ENCODE measurements at regions not wholly inside any gene's neighbourhood (a gene's known extent, or its start where the extent isn't known, plus 50 kb on each side); places are given as distances from the start of the nearest gene placed in this dataset.
"Not testable (repeated sequence)": the region's sequence is repeated elsewhere in the genome, so short reads cannot be mapped to it uniquely, and the experiment has no call there.

DNA sequence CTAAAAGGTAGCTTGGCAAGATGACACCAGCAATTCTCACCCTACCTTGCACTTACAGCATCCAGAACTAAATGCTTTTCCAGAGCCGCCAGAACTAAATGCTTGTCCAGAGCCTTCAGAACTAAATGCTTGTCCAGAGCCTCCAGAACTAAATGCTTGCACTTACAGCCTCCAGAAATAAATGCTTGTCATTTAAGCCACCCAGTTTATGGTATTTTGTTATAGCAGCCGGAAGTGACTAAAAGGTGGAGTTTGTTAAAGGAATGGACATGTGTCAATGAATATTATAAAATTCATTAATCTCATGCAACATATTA is 133.5 kb downstream of the GPX5 start:
- DNase-seq = no peak

DNA sequence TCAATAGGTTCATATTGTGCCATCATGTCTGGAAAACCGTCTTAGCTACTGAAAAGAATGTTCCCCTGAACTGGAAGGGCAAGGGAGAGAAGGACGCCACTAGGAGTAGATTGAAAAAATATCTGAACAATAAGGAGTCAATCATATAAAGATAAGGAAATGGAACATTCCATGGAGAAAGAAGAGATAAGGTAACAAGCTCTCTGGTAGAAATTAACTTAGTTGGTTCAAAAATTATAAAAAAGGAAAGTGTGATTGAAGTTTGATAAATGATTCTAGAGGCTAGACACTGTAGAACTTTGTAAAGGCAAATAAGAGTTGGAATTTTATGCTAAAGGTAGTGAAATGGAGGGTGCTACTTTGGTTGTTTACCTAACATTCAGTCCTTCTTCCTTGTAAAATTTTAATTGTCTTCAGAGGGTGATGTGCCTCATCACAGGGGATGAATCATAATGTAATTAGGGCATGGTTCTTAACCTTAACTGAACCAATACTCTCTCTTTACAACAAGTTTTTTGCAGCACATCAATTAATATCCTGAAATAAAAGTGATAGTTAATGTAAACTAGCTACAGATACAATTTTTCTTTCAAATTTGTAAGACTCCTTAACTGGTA is 135.5 kb downstream of the GPX5 start:
- no peak for DNase-seq

DNA sequence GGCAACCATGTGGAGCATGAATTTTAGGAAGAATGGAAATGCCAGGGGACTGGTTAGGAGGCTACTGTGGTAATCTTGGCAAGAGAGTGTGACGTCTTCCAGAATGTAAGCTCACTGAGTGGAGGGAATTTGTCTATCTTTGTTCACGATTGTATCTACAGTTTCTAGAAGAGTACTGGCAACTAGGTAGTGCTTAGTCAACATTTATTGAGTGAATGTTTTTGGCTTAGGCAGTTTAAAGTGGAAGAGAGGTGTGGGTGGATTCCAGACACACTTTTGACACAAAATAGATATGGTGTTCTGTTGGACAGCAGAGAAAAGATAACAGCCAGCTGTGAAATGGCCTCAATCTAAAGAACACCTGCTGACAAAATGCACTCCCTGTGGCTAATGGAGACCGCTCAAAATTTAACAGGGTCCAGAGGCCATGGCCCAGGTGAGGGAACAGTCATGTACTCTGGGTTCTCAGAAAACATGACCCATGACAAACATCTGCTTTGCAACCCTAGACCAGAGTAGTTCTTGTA is 139.3 kb downstream of the GPX5 start:
- DNase-seq = no peak

DNA sequence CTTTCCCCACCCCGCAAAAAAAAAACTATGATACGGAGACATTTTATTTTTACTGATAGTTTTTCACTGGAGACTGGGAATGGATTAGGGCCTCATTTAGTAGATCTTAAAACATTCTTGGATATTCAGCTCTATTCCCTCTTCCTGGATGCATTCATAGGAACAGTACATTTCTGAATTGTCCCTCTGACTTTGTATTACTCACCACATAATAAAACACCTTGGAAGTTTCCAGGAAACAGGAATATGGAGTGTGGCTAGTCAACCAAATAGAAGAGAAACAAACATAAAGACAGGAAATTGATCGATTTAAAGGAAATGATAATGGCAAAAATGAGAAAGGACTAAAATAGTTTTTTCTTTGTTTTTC is 147.7 kb downstream of the GPX5 start:
- DNase-seq = no peak

DNA sequence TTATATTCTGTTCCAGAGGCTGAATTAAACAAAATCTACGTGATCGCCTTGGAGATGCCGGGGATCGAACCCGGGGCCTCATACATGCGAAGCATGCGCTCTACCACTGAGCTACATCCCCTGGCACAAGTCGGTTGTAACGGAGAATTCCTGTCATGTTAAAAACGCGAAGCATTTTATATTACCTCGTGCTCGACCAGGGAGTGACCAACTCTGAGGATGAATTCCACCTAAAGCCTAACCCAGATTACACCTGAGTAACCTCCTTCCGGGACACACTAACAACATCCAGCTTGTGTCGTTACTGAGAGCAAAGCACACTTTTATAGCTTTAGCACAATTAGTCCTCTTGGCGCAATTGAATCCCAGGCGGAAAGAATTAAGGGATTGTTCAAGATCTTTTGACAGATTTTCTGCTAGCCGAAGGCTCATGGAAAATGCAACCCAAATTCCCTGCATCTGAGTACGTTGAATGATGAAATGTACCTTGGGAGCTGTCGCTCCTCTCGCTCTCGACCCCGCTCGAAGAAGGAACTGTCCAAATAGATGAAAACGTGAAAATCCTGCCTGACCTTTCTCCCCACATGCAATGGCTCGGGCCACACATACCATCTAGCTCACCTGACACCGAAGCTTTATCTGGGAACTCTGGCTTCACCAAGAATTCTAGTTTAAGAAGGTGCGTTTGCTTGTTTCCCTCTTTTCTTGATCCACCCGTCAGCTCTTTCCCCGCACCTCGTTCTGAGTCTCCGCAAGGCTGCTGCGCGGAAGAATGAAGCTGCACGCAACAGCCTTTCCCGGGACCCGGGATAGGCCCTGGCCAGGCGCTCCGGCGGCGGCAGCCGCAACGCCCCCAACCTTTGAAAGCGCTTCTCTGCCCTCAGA is 148.3 kb downstream of the GPX5 start:
- no peak for DNase-seq

DNA sequence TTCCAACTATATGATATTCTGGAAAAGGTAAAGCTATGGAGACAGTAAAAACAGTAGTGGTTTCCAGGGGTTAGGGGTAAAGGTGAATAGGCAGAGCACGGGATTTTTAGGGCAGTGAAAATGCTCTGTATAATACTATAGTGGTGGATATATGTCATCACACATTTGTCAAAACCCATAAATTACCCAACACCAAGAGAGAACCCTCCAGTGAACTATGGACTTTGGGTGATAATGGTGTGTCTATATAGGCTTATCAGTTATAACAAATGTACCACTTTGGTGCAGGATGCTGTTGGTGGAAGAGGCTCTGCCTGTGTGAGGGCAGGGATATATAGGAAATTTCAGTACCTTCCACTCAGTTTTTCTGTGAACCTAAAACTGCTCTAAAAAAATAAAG is 149.9 kb downstream of the GPX5 start:
- no peak for DNase-seq

DNA sequence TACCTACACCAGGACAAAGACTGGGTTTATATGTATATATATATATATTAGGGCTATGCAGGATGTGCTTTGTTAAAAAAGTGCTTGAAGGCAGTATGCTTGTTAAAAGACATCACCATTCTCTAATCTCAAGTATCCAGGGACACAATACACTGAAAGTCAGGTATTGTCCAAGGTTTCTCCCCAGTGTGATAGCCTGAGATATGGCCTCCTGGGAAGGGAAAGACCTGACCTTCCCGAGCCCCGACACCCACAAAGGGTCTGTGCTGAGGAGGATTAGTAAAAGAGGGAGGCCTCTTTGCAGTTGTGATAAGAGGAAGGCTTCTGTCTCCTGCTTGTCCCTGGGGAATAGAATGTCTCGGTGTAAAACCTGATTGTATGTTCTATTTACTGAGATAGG is 156.9 kb downstream of the GPX5 start:
- no peak for DNase-seq

DNA sequence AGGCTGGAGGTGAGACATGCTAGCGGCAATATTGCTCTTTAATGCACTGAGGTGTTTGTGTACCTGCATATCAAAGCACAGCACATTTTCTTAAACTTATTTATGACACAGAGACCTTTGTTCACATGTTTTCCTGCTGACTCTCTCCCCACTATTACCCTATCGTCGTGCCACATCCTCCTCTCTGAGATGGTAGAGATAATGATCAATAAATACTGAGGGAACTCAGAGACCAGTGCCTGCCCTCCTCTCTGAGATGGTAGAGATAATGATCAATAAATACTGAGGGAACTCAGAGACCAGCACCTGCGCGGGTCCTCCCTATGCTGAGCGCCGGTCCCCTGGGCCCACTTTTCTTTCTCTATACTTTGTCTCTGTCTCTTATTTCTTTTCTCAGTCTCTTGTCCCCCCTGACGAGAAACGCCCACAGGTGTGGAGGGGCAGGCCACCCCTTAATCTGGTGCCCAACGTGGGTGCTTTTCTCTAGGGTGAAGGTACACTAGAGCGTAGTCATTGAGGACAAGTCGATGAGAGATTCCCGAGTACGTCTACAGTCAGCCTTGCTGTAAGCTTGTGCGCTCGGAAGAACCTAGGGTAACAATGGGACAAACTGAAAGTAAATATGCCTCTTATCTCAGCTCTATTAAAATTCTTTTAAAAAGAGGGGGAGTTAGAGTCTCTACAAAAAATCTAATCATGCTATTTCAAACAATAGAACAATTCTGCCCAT is 157.4 kb downstream of the GPX5 start:
- not testable (repeated sequence) for DNase-seq

DNA sequence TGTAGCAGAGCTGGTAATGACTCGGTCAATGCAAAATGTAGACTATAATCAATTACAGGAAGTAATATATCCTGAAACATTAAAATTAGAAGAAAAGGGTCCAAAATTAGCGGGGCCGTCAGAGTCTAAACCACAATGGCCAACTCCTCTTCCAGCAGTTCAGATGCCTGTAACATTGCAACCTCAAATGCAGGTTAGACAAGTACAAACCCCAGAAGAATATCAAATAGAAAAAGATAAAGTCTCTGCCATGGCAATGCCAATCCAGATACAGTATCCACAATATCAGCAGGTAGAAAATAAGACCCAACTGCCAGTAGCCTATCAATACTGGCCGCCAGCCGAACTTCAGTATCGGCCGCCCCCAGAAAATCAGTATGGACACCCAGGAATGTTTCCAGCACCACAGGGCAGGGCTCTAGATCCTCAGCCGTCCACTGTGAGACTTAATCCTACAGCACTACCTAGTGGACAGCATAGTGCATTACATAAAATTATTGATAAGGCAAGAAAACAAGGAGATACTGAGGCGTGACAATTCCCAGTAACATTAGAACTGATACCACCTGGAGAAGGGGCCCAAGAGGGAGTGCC is 158.4 kb downstream of the GPX5 start:
- no peak for DNase-seq

DNA sequence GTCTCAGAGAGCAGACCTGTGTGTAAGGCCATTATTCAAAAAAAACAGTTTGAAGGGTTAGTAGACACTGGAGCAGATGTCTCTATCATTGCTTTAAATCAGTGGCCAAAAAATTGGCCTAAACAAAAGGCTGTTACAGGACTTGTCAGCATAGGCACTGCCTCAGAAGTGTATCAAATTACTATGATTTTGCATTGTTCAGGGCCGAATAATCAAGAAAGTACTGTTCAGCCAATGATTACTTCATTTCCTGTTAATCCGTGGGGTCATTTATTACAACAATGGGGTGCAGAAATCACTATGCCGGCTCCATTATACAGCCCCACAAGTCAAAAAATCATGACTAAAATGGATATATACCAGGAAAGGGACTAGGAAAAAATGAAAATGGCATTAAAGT is 160.3 kb downstream of the GPX5 start:
- not testable (repeated sequence) for DNase-seq

DNA sequence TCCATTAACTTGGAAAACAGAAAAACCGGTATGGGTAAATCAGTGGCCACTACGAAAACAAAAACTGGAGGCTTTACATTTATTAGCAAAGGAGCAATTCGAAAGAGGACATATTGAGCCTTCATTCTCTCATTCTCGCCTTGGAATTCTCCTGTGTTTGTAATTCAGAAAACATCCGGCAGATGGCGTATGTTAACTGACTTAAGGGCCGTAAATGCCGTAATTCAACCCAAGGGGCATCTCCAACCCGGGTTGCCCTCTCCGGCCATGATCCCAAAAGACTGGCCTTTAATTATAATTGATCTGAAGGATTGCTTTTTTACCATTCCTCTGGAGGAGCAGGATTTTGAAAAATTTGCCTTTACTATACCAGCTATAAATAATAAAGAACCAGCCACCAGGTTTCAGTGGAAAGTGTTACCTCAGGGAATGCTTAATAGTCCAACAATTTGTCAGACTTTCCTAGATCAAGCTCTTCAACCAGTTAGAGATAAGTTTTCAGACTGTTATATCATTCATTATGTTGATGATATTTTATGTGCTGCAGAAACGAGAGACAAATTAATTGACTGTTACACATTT is 160.9 kb downstream of the GPX5 start:
- DNase-seq = peak; percentile 20

DNA sequence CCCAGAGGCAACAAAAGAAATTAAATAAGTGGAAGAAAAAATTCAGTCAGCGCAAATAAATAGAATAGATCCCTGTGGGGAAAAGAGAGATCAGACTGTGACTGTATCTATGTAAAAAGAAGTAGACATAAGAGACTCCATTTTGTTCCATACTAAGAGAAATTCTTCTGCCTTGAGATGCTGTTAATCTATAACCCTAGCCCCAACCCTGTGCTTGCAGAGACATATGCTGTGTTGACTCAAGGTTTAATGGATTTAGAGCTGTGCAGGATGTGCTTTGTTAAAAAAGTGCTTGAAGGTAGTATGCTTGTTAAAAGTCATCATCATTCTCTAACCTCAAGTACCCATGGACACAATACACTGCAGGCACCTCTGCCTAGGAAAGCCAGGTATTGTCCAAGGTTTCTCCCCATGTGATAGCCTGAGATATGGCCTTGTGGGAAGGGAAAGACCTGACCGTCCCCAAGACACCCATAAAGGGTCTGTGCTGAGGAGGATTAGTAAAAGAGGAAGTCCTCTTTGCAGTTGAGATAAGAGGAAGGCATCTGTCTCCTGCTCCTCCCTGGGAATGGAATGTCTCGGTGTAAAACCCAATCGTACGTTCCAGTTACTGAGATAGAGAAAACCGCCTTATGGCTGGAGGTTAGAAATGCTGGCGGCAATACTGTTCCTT is 161.8 kb downstream of the GPX5 start:
- not testable (repeated sequence) for DNase-seq

DNA sequence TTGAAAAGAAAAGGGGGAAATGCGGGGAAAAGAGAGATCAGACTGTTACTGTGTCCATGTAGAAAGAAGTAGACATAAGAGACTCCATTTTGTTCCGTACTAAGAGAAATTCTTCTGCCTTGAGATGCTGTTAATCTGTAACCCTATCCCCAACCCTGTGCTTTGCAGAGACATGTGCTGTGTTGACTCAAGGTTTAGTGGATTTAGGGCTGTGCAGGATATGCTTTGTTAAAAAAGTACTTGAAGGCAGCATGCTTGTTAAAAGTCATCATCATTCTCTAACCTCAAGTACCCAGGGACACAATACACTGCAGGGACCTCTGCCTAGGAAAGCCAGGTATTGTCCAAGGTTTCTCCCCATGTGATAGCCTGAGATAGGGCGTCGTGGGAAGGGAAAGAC is 166.3 kb downstream of the GPX5 start:
- DNase-seq = not testable (repeated sequence)

DNA sequence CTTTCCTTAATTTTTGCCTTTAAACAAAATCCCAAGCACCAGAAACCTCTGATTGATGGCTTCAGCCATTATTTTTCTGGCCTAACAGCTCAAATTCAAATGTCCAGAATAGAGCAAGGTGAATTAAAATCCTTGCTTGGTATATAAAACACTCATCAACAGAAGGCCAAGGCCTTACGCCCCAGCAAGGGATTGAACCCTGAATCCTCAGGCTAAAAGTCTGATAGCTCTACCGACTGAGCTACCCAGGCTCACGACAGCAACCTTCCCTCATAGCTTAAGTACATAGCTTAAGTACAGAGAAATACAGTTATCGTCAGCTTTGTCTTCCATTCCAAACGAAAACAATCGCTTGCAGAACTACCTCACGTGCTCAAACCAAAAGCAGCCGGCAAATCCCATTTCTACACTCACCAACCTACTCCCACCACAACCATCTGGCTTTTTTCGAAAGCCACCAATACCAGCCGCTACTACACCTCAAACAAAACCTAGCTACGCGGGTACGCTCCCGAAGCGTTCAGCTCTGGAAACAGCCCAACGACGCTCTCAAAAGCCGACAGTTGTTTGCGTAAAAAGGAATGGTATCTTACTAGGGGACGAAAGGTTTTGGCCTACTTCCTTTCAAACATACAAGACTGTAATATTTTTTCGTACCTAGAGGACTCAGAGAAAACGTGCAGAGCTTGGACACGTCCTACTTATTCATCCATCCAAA is 167.5 kb downstream of the GPX5 start:
- no peak for DNase-seq

DNA sequence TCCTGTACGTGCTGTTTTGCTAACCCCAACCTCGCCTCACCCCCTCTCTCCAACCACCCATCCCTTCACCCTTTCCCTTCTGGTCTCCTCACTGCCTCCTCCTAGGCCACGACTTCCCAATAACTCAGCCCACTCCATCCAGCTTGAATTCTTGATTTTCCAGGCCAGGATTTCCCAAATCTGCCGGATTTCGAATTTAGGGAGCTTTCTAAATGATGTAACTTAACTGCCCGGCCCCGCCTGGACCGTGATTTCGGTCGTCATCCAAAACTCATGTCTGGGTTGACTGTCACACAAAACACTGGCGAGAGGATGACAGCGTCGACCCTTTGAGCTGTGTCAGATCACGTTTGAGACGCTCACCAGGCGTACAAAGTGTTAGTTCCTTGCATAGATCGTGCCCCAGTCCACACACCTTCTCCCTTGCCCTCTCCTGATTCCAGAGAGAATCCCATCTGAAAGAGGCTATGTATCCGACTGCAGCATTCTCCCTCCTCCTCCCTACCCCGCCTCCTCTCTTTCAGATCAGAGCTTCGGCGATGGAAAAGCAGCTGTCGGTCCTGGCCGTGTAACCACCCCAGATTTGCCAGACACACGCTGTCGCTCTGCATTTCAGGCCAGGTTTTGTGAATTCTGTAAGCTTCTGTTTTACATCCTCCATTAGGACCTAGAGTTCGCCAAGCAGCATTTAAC is 168.2 kb downstream of the GPX5 start:
- no peak for DNase-seq

DNA sequence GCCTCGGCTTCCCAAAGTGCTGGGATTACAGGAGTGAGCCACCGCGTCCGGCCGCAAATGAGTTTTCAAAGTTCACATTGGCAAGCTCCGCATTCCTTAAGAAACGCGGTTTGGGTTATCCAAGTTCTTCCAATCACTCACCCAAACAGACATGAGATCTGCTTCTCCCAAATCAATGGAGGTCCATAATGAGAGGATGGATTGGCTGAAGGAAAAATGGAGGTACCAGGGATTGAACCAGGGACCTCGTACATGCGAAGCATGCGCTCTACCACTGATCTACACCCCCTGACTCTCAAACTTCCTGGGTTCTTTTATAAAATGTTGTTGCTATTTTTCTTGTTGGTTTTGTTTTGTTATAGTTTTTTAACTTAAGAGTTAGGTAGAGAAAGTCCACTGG is 170.0 kb downstream of the GPX5 start:
- no peak for DNase-seq

DNA sequence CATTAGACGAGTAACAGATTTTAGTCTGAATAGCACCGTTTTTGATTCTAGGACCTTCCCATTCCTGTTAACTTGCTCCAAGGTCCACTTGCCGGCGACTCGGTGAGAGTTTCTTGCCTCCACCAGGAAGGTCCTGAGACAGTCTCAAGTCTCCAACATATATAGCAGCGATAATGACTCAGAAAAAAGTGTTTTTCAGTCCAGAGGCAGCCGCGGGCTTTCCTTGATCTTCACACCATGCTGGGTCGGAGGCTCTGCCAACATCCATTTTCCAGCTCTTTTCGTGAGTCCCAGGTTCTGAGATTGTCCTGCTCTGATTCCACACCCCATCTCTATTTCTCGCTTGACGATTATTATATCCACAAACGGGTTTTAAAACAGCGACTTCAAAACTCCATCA is 170.5 kb downstream of the GPX5 start:
- no peak for DNase-seq

DNA sequence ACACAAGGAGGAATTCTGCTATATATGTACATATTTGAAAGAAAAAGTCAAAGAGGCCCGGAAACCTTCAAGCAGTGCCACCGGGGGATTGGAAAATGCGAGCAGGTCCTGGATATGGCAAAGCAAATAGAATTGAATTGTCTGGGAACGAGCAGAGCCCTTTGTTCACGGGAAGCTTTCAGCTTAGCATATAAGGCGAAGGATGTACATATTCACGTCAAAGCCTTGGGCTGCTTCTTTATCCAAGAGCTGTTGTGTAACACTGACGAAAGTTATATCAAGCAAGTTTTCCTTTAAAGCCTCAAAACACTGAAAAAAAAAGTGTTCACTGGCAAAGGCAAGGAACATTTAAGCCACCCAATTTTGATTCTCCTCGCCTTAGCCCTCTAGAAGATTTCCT is 171.0 kb downstream of the GPX5 start:
- DNase-seq = no peak

DNA sequence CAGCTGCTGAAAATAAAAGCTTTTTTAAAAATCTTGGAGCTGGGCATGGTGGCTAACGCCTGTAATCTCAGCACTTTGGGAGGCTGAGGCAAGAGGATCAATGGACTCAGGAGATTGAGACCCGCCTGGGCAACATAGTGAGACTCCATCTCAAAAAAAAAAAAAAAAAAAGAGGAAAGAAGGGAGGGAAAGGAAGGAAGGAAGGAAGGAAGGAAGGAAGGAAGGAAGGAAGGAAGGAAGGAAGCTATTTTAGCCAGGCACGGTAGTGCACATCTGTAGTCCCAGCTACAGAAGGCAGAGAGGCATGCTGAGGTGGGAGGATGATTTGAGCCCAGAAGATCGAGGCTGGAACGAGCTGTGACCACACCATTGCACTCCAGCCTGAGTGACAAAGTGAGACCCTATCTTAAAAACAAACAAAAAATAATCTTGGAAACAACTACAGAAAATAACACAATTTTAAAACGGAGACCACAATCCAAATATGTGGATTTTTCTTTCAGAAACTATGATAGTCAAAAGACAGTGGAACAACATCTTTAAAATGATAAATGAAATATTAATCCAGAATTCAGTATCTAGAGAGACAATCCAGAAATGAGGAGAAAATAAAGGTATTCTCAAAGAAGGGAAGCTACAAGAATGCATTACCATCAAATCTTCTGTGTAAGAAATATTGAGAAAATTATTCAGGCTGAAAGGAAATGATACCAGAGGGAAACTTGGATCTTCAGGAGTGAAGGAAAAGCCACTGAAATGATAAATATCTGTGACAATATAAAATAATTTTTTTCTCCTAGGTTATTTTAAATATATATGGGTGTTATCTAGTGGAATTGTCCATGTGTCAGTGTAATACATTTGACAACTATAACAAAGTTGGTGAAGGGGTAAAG is 182.0 kb downstream of the GPX5 start:
- DNase-seq = no peak

Measured in NCI-H2029 (cell line).